H9 (cell line): ENCODE measurements at regions not wholly inside any gene's neighbourhood (a gene's known extent, or its start where the extent isn't known, plus 50 kb on each side); places are given as distances from the start of the nearest gene placed in this dataset.

Experiments
- DNase-seq: peaks from one replicate; pipeline ENCODE4 v3.0.0-alpha.2; 2017
- H2AFZ ChIP-seq: one replicate; pipeline ENCODE4 v1.6.1; 2013; ENCODE audit warnings: mild to moderate bottlenecking, low read length, control low read depth, moderate library complexity
- H2AK5ac ChIP-seq: 2 replicates; pipeline ENCODE4 v1.6.1; 2013; ENCODE audit warnings: low read length, control low read depth, mixed read lengths; ENCODE audit not compliant: insufficient read length
- H2BK120ac ChIP-seq: one replicate; pipeline ENCODE4 v1.6.1; 2013; ENCODE audit warnings: low read depth, mild to moderate bottlenecking, low read length, control low read depth, inconsistent platforms; ENCODE audit not compliant: poor library complexity, severe bottlenecking
- H2BK12ac ChIP-seq: 2 replicates; pipeline ENCODE4 v1.6.1; 2013; ENCODE audit warnings: low read length, control low read depth, mixed read lengths, low read depth; ENCODE audit not compliant: insufficient read length
- H2BK15ac ChIP-seq: 2 replicates; pipeline ENCODE4 v1.6.1; 2013; ENCODE audit warnings: low read depth, low read length, control low read depth
- H2BK20ac ChIP-seq: one replicate; pipeline ENCODE4 v1.6.1; 2013; ENCODE audit warnings: low read depth, mild to moderate bottlenecking, low read length, control low read depth, inconsistent platforms; ENCODE audit not compliant: poor library complexity, severe bottlenecking
- H2BK5ac ChIP-seq: 2 replicates; pipeline ENCODE4 v1.6.1; 2013; ENCODE audit warnings: low read length, control low read depth, mixed read lengths; ENCODE audit not compliant: insufficient read length
- H3K14ac ChIP-seq: 2 replicates; pipeline ENCODE4 v1.6.1; 2013; ENCODE audit warnings: low read length, control low read depth; ENCODE audit not compliant: insufficient read depth
- H3K18ac ChIP-seq: 2 replicates; pipeline ENCODE4 v1.6.1; 2013; ENCODE audit warnings: low read depth, mild to moderate bottlenecking, mixed read lengths, low read length, control low read depth; ENCODE audit not compliant: insufficient read length
- H3K23ac ChIP-seq: 2 replicates; pipeline ENCODE4 v1.6.1; 2013; ENCODE audit warnings: low read length, control low read depth, mixed read lengths, low read depth; ENCODE audit not compliant: insufficient read length
- H3K23me2 ChIP-seq: 2 replicates; pipeline ENCODE4 v1.6.1; 2013; ENCODE audit warnings: low read depth, mild to moderate bottlenecking, mixed read lengths, low read length, control low read depth; ENCODE audit not compliant: insufficient read length, poor library complexity, severe bottlenecking
- H3K27ac ChIP-seq: 2 replicates; pipeline ENCODE4 v1.5.1; 2013; ENCODE audit warnings: low read length, control low read depth, mixed read lengths, low read depth; ENCODE audit not compliant: insufficient read length
- H3K27me3 ChIP-seq: 2 replicates; pipeline ENCODE4 v1.6.1; 2013; ENCODE audit warnings: low read length, control low read depth, inconsistent platforms; ENCODE audit not compliant: insufficient read depth
- H3K4ac ChIP-seq: 2 replicates; pipeline ENCODE4 v1.6.1; 2013; ENCODE audit warnings: low read depth, mild to moderate bottlenecking, control low read depth, inconsistent platforms, low read length, moderate library complexity
- H3K4me1 ChIP-seq: 2 replicates; pipeline ENCODE4 v1.6.1; 2013; ENCODE audit warnings: low read length, control low read depth, inconsistent platforms; ENCODE audit not compliant: insufficient read depth
- H3K4me2 ChIP-seq: 2 replicates; pipeline ENCODE4 v1.6.1; 2013; ENCODE audit warnings: low read length, control low read depth, mixed read lengths; ENCODE audit not compliant: insufficient read length, insufficient read depth
- H3K56ac ChIP-seq: 2 replicates; pipeline ENCODE4 v1.6.1; 2013; ENCODE audit warnings: low read depth, mild to moderate bottlenecking, mixed read lengths, low read length, control low read depth; ENCODE audit not compliant: insufficient read length
- H3K79me1 ChIP-seq: 2 replicates; pipeline ENCODE4 v1.6.1; 2013; ENCODE audit warnings: low read depth, mild to moderate bottlenecking, moderate library complexity, low read length, control low read depth, inconsistent platforms; ENCODE audit not compliant: insufficient read depth, poor library complexity, severe bottlenecking
- H3K79me2 ChIP-seq: 2 replicates; pipeline ENCODE4 v1.6.1; 2013; ENCODE audit warnings: low read length, control low read depth, inconsistent platforms; ENCODE audit not compliant: insufficient read depth
- H3K9ac ChIP-seq: 2 replicates; pipeline ENCODE4 v1.6.1; 2013; ENCODE audit warnings: low read length, control low read depth, mixed read lengths; ENCODE audit not compliant: insufficient read length; ENCODE audit errors: extremely low read depth
- H3K9me3 ChIP-seq: one replicate; pipeline ENCODE4 v1.6.1; 2013; ENCODE audit warnings: low read depth, low read length, inconsistent platforms; ENCODE audit not compliant: control insufficient read depth
- H3T11ph ChIP-seq: one replicate; pipeline ENCODE4 v1.6.1; 2013; ENCODE audit warnings: mild to moderate bottlenecking, low read length, control low read depth, inconsistent platforms
- H4K20me1 ChIP-seq: one replicate; pipeline ENCODE4 v1.6.1; 2013; ENCODE audit not compliant: control insufficient read depth, insufficient read length, insufficient read depth
- H4K5ac ChIP-seq: 2 replicates; pipeline ENCODE4 v1.6.1; 2013; ENCODE audit warnings: low read depth, mild to moderate bottlenecking, mixed read lengths, low read length, control low read depth; ENCODE audit not compliant: insufficient read length
- H4K8ac ChIP-seq: replicated peaks from 2 replicates; pipeline ENCODE4 v1.6.1; 2013; ENCODE audit warnings: low read length, control low read depth, mixed read lengths, low read depth; ENCODE audit not compliant: insufficient read length
- H4K91ac ChIP-seq: 2 replicates; pipeline ENCODE4 v1.6.1; 2013; ENCODE audit warnings: low read depth, mild to moderate bottlenecking, moderate library complexity, mixed read lengths, low read length, control low read depth; ENCODE audit not compliant: insufficient read length
- H3K27ac Mint-ChIP-seq, 3 experiments: 2 replicates in 2 of 3; 3 replicates in 1 of 3; pipeline ENCODE4 v1.8.0; 2020 to 2021; ENCODE audit warnings: mixed read lengths in 3 of 3, mild to moderate bottlenecking in 1 of 3, moderate library complexity in 1 of 3
- H3K27me3 Mint-ChIP-seq: 2 replicates; pipeline ENCODE4 v1.8.0; 2021; ENCODE audit warnings: low read depth, mild to moderate bottlenecking, moderate library complexity, mixed read lengths
- H3K36me3 Mint-ChIP-seq, 3 experiments: 2 replicates in 2 of 3; 3 replicates in 1 of 3; pipeline ENCODE4 v1.8.0; 2020 to 2021; ENCODE audit warnings: low read depth in 3 of 3, mixed read lengths in 3 of 3; ENCODE audit not compliant: insufficient read depth in 1 of 3
- H3K4me1 Mint-ChIP-seq, 2 experiments: 2 replicates each; pipeline ENCODE4 v1.8.0; 2020; ENCODE audit warnings: mixed read lengths in 2 of 2
- H3K4me3 Mint-ChIP-seq, 2 experiments: 2 replicates in 1 of 2; 3 replicates in 1 of 2; pipeline ENCODE4 v1.8.0; 2020 to 2021; ENCODE audit warnings: mild to moderate bottlenecking in 2 of 2, mixed read lengths in 2 of 2, moderate library complexity in 1 of 2
- H3K9me3 Mint-ChIP-seq, 2 experiments: 2 replicates in 1 of 2; 3 replicates in 1 of 2; pipeline ENCODE4 v1.8.0; 2020; ENCODE audit warnings: mild to moderate bottlenecking in 2 of 2, mixed read lengths in 2 of 2, moderate library complexity in 1 of 2
- CTCF ChIP-seq: fragments of 200-600 bp; sonication (generic); conservative IDR thresholded peaks from 3 replicates; pipeline ENCODE4 v1.8.0; 2021; ENCODE audit warnings: antibody characterized with exemption, mild to moderate bottlenecking
- WGBS: extraction: QIAGEN DNeasy Blood & Tissue Kit; methylation state at CpG from one replicate; pipeline ENCODE4 v1.1.7; 2013; ENCODE audit warnings: missing lambda C conversion rate, low lambda C conversion rate, mixed read lengths; ENCODE audit not compliant: insufficient read length; ENCODE audit errors: extremely low coverage; 5-methylcytosine and 5-hydroxymethylcytosine counted together

- Histone ChIP-seq H4K20me1 (no peaks in the 10 kb centered on the region), H4K5ac (no peak overlapping the region), H3T11ph (no peak overlapping the region), H3K23ac (no peak overlapping the region), H2AFZ (no peak overlapping the region), H4K91ac (no peak overlapping the region), H3K18ac (no peak overlapping the region), H3K9me3 (no peaks in the 10 kb centered on the region), H3K4me1 (no peaks in the 10 kb centered on the region), H2BK120ac (no peak overlapping the region), H3K27me3 (no peaks in the 10 kb centered on the region), H3K79me1 (no peaks in the 10 kb centered on the region), H2AK5ac (no peak overlapping the region), H3K56ac (no peak overlapping the region), H4K8ac (no peak overlapping the region), H3K23me2 (no peaks in the 10 kb centered on the region), H3K14ac (no peak overlapping the region), H2BK5ac (no peak overlapping the region), H3K79me2 (no peaks in the 10 kb centered on the region), H2BK20ac (no peak overlapping the region), H3K9ac (no peak overlapping the region), H2BK12ac (no peak overlapping the region), H3K4me2 (no peak overlapping the region), H3K4ac (no peak overlapping the region), H2BK15ac (no peak overlapping the region), H3K27ac (no peak overlapping the region)
- peaks cover 2 to 5% of the 10 kb centered on the region in 2 experiments; a peak in 3 of 4 replicates for H3K4me1 Mint-ChIP-seq
- no peaks in the 10 kb centered on the region for H3K9me3 Mint-ChIP-seq
- no peak for TF ChIP-seq CTCF
- H3K4me3 Mint-ChIP-seq, result no peak overlapping the region
- no peak for DNase-seq
- H3K36me3 Mint-ChIP-seq, result no peaks in the 10 kb centered on the region; a peak in 1 of 7 replicates
- peaks cover 3% of the 10 kb centered on the region for H3K27me3 Mint-ChIP-seq
- no peak overlapping the region for H3K27ac Mint-ChIP-seq
- no CpG with 5 or more reads among the region's 11 CpGs for WGBS
Observed at GRCh38 chr16:6548507-6548906, 784.1 kb upstream of the RBFOX1 start.
